GM12874 (cell line): ENCODE measurements at regions not wholly inside any gene's neighbourhood (a gene's known extent, or its start where the extent isn't known, plus 50 kb on each side); places are given as distances from the start of the nearest gene placed in this dataset.

Experiments used
- TF ChIP-seq, protein P1 (sequence below): IDR thresholded peaks from 2 replicates; pipeline ENCODE4 v1.5.1; 2011; ENCODE audit warnings: low read depth, mild to moderate bottlenecking, control low read depth, low read length, moderate library complexity; ENCODE audit not compliant: insufficient read depth

DNA sequence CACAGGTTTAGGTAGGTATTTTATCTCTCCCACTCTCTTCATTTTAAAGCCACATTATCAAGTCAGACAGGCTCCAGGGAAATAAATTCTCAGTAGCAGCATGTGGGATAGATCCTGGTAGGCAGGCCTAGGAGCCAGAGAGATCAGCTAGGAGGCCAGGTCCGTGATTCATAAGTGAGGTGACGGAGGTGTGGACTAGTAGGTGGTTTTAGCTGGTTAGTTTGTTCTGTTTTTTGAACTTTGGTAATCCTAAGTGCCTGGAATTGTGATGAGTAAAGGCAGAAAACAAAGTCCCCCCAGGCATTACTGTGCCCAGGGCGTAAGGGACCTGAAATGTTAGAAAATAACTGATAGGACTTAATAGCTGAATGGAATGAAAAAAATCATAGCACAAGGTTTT, 53.6 kb upstream of the E2F3 start:
- TF ChIP-seq, protein P1, sequence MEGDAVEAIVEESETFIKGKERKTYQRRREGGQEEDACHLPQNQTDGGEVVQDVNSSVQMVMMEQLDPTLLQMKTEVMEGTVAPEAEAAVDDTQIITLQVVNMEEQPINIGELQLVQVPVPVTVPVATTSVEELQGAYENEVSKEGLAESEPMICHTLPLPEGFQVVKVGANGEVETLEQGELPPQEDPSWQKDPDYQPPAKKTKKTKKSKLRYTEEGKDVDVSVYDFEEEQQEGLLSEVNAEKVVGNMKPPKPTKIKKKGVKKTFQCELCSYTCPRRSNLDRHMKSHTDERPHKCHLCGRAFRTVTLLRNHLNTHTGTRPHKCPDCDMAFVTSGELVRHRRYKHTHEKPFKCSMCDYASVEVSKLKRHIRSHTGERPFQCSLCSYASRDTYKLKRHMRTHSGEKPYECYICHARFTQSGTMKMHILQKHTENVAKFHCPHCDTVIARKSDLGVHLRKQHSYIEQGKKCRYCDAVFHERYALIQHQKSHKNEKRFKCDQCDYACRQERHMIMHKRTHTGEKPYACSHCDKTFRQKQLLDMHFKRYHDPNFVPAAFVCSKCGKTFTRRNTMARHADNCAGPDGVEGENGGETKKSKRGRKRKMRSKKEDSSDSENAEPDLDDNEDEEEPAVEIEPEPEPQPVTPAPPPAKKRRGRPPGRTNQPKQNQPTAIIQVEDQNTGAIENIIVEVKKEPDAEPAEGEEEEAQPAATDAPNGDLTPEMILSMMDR, result no peak

DNA sequence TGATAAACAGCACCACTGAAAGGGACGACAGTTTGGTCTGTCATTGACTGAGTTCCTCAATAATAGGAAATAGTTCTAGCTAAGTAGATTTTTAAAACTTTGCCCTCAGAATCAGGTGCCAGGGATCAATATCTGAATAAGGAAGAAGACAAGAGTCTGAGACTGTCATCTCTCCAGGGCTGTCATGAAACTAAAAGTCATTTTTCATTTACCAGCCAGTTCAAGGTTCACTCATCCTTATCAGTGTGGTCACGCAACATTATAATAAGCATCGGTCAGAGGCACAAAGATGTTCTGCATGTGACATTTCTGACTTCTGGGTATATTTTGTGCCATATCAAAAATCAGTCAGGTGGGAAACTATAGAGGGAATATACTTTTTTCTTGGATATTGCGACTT, 52.5 kb upstream of the E2F3 start:
- TF ChIP-seq, protein P1, result no peak

DNA sequence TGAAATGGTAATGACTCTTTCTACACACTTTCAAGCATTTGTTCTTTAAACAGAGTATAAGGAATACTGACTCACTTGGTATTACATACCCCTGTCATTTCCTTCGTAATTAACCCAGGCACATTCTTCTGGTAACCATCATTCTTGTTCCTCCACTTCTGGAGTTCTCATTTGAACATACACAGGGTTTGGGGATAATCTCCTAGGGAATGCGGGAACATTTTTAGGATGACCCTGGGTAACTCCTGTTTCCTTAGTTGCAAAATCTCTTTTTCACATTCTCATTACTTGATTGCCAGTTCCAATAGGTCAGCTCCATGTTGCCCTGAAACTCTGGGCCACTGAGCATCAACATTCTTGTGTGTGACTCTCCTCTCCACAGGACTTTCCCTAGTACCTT, 51.5 kb upstream of the E2F3 start:
- TF ChIP-seq, protein P1, result no peak

DNA sequence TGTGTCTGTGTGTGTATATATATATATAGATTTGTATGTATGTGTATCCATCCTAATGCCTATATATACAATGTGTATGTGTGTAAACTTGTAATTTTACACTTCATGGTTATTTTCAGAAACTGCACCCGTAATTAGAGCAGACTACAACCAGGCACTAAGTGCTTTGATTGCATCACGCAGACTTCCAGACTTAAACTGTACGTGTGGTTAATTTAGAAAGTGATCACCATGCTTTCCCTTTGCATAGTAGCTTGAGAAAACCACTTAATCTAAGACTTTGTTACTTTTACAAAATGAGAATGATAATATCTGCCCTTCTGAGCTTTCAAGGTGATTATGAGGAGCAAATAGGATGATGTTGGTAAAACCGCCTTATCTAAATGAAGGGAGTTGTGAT, 50.1 kb upstream of the E2F3 start:
- TF ChIP-seq, protein P1, result no peak
